NOMO-1 treated with DMSO at 0.1 percent for 48 hours (cell line): ENCODE measurements at regions not wholly inside any gene's neighbourhood (a gene's known extent, or its start where the extent isn't known, plus 50 kb on each side); places are given as distances from the start of the nearest gene placed in this dataset.
"Not testable (repeated sequence)": the region's sequence is repeated elsewhere in the genome, so short reads cannot be mapped to it uniquely, and the experiment has no call there.

Experiments
- DNase-seq: peaks from one replicate; lab custom pipeline; 2025; ENCODE audit not compliant: unreplicated experiment; lab: John Stamatoyannopoulos, UW

DNA sequence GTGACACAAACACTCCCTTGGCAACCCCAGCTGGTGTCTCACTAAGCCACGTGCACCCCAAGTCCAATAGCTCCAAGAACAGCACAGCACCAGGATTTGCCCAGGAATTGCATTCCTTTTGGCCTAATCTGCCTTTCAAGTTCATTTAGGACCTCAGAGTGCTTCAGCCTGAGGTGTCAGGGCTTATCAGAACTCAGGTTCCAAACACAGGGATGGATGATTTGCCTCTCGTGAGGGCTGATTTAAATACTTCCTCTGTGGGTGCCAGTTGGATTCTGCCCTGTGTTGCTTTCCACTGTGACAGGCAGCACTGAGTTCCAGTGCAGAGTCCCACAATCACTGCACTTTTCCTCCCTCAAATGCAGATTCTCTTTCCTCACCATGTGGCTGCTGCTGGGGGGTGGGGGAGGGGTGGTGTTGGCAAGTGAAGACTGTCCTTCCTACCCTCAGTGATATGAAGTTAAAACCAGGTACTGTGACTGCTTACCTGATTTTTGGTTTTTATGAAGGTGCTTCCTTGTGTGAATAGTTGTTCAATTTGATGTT is 204.3 kb upstream of the STAC start:
- no peak for DNase-seq

DNA sequence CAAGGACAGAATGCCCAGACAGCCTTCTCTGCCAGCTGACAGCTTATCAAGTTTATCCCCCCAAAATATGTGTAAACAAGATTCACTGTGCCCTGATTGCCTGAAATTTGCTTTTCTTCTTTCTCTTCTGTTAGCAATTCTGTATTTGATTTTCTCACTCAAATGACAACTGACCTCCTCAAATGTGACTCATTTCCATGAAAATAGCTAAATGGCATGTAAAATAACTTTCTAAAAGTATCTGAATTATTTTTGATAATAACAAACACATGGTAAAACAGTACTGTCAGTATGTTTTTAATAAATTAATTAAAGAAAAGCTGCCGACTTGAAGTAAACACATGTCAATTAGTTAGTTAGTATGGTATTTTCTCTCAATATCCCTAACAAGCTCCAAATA is 202.3 kb upstream of the STAC start:
- DNase-seq: no peak

DNA sequence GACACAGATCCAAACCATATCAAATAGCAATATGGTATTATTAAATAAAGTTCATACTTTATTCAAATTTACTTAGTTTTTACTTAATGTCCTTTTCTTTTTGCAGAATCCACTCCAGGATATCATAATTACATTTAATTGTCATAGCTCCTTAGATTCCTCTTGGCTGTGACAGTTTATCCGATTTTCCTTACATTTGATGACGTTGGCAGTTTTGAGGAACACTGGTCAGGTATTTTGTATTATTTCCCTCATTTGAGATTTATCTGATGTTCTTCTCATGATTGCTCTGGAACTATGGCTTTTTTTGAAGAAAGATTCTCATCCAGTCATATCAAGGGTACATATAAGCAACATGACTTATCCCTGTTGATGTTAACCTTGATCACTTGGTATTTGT is 198.3 kb upstream of the STAC start:
- no peak for DNase-seq

DNA sequence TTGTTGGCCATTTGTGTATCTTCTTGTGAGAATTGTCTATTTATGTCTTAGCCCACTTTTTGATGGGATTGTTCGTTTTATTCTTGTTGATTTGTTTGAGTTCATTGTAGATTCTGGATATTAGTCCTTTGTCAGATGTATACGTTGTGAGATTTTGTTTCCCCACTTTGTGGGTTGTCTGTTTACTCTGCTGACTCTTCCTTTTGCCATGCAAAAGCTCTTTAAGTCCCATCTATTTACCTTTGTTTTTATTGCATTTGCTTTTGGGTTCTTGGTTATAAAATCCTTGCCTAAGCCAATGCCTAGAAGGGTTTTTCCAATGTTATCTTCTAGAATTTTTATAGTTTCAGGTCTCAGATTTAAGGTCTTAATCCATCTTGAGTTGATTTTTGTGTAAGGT is 193.1 kb upstream of the STAC start:
- not testable (repeated sequence) for DNase-seq

DNA sequence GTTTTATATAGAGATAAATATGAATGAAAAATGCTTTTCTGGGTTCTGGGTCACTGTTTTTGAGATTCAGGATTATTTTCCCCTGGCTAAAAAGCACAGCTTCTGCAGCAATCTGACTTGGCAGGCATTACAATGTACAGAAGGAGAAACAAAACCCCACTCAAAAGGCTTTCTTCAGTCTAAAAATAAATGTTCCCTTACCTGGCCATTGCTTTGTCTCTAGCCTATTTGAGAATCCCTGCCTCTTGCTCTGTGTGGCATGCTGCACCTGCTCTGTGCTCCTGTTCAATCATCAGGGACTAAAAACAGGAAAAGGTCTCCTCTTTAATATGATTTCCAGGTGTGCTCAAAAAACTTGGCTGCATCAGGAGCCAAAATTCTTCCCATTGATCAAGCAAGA is 187.4 kb upstream of the STAC start:
- DNase-seq: no peak

DNA sequence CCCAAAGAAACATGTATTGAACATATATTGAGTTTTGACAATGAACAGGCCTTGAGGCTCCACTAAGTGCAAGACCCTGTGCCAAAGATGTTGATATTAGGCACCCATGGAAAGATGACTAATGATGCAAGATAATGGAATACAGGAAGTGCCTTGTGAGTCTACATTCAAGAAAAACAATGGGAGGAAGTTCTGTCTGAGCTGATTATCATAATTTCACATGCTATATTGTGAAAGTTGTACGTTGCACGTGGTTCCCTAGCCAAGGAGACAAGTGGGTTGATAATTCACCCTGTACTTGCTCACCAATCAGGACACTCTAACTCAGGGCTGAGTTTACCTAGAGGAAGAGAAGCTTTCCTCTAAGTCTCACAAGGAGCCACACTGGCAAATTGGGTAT is 186.9 kb upstream of the STAC start:
- DNase-seq: no peak

DNA sequence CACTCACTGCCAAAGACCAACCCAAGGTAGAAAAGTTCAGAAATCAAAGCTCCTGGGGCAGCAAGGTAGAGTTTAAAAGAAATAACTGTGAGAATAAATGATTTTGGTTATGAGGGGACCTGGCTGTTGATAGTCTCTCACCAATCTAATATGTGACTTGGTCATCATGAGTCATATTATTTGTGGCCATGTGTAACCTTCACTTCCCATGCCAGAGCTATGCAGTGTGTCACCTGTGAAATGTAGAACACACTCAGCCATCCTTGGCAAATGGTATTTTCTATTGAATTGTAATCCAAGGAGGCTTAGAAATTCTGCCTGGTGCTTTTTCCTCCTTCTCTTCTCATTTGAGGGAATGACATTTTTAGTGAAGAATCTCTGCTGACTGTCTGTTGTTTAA is 184.2 kb upstream of the STAC start:
- DNase-seq: no peak

DNA sequence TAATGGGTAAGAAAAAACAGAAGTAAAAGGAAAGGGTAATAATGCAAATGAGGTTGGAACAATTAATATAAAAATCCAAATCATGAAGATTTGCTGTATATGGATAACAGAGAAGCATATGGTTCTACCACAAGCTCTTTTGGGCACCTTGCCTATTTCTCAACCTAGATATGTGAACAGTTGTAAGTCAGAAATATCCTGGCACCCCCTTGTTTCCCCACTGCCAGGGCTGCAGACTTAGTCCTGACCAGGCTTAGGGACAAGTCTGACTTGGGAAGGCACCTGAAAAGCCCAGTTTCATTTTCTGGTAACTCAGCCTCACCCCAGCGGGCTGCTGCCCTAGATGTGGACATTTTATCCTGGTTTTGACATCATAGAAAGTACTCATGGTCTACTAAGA is 183.2 kb upstream of the STAC start:
- no peak for DNase-seq

DNA sequence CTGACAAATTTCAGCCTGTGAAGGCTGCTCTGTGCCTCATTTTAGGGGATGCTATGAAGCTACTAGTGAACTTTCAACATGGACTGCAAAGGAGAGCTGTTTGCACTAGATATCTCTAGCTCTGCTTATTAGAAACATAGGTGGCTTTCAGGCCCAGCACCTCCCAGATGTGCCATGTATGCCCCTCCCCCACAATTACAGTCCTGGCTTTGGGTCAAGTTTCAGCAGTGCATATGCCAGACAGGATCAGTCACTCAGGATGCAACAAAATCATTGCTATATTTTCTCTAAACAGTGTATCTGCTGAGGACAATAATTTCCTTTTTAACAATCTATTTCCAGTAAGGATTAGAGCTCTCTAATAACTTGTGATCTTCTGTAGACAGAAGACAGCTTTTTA is 178.8 kb upstream of the STAC start:
- no peak for DNase-seq

DNA sequence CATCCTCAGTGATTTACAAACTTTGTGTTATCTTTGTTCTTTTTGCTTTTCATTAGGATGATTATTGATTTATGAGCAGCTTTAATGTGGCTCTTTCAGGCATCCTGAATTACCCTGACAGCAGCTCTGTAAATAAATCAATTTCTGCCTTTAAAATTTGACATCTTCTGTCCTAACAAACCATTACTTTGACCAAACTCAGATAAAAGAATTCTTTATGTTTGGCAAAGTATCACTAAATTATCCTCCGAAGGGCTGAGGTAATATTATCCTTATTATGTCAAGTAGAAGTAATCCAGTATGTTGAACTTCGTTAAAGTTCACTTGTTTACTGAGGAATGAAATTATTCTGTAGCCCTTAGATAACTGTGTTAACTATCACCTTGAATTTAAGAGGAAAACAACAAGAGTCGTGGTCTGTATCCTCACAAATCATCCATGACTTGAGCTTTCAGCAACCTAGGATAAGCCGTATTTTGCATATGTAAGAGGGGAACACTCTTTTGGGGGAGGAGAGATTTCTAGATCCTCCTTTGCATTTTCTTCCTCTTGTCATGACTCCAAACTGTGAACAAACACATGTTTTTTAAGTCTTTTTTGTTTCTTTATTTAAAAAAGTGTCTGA is 173.2 kb upstream of the STAC start:
- DNase-seq: no peak

DNA sequence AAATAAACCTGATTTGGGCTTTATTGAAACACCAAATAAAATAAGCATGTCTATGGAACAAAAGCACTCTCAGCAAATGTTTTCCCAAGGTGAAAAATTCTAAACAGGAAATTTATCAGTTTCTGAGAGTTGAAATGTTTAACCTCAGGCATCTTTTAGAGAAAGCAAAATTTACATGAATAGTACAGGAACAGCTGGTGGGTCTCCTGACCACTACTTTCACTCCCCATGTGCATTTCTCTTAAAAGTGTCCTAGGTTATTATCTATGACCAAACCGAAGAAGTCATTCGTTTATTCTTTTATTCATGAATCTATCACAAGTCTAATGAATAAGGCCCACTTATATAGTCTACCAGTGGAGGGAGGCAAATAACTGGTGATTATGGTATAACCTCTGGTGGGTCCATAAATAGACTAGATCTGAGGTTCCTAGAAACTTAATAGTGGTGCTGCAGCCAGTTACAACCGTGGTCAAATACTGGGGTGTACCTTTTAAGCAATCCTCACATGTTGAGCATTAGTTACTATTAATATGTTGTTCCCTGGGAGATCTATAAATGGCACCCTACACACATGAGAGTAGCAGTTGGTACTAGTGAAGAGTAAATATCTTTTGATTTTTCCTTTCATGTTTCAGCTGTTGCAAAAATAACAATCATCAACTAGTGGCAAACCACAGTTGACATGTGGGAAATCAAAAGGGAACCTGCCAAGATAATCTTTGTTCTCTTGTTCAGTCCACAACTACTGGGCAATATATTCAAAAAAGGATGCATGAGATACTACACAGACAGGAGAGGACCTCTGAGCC is 169.3 kb upstream of the STAC start:
- DNase-seq: no peak

DNA sequence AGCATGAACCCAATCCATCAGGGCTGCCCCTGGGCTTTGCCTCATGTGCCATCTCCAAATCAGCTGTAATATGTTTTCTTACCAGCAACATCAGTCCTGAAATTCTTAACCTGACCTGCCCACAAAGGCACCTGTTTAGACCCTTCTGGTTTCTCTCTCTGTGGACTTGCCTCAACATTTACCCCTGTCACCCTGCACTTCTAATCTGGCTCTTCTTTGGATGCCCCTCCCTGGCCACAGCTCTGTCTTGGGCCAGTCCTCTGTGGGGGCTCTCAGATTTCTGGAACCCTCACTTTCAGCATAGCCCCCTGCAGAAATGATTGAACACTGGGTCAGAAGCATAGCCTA is 168.7 kb upstream of the STAC start:
- no peak for DNase-seq

DNA sequence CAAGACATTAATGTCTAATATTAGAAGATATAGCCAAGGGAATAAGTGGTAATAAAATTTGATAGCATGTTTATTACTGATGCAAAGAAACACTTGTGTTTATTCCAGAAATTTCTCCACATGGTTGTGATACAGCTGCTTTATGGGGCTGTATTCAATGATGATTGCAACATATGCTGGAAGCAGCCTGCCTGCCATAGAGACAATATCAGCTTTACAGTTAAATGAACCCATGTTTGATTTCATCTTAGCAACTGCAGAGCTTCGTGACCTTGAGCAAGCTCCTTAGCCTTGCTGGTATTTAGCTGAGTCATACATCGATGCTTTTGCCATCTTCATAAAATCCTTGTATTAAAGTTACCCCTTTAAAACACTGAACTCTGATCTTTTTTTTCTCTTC is 168.1 kb upstream of the STAC start:
- DNase-seq: no peak

DNA sequence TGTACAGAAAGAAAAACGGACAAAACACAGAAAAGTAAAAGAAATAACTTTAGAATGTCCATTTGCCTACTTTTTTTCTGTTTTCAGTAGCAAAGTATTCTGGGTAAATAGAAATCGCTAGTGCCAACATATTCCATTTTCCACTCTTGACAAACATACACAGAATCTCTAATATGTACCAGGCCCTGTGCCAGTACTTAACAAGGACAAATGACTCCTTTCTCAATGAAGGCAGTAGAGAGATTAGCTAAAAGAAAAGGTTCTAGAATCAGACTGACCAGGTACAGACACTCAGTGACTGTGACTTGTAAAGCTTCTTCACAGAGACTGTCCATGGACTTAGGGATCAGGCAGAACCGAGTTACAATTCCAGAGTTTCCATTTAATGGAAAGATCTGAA is 165.8 kb upstream of the STAC start:
- DNase-seq: no peak

DNA sequence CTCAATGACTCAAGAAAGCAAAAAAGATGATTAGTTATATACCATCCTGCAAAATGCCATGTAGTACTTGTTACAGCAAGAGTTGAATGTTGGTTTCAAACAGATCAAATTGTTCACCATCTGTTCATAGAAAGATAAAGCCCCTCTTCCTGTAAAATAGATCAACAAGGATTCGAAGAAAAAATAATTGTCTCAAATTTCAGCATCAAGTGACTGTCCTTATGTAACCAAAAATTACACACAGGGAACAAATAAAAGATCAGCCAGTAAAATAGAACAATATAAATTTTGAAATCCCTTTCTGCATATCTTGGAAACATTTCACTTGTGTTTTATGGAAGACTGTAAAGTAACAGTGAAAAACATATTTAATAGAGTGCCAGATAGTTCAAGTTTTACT is 165.1 kb upstream of the STAC start:
- no peak for DNase-seq

DNA sequence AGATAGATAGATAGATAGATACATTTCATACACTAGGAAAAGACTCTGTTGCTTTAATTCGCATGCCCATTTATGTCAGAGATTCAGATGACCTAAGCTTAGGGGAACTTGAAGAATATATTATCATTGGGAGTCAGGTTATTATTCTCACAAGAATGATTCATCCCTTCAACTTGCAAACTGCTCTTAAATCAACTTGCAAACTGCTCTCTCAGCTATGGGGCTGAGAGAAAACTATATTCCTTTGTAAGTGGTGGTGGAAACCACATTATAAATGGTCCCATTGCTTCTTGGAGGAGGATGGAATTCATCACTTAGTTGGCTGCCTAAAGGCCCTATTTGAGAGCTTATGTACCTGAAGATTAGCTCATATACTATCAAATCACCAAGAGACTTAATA is 160.9 kb upstream of the STAC start:
- DNase-seq: no peak

DNA sequence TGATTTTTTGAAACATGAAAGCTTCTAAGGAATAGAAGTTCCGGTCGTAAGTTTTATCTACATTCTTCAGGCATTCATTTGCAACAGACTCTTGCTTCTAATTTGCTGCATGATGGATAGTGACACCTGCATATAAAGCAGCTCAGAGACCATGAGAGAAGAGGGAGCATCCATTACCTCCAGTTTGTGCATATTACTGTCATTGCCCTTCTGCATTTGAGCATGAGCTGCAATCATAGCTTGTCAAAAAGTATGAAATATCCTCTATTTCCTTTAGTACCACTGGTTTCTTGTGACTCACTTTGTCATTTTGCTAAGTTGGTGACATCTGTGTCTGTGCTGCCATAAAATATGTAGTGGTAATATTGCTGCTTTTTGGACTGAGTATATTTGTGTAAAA is 160.1 kb upstream of the STAC start:
- DNase-seq: no peak

DNA sequence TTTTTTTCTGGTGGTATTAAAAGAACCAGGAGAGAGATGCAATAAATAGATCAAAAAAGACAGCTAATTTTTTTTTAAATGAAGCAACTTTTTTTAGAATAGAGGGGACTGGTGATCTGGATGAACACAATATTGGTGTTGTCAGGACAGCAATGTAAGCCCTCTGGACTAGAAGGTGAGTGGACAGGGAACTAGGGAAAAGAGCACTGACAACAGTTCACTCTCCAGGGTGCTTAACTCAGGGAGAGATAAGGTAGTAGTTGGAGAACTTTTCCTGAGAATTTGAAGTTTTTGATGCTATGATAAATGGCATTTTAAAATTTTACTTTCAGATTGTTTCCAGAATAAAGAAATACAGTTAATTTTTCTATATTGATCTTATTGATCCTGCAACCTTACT is 158.3 kb upstream of the STAC start:
- DNase-seq: no peak

DNA sequence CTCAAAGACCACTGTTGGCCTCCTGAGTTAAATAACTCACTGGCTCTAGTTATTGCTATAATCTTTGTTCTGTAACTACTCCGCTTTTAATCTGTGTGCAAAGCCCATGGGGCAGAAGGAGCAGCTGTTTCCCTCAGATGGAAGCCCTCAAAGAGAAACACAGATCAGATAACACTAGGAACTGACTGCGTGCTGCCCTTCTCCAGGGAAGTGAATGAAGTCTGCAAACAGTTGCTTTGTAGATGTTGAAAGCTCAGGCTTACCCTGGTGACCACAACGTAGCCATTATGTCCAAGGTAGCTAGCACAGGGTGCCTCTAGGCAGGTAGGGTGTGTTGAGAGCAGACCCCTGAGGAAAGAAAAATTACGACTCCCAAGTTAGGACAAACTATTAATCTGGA is 152.3 kb upstream of the STAC start:
- no peak for DNase-seq

DNA sequence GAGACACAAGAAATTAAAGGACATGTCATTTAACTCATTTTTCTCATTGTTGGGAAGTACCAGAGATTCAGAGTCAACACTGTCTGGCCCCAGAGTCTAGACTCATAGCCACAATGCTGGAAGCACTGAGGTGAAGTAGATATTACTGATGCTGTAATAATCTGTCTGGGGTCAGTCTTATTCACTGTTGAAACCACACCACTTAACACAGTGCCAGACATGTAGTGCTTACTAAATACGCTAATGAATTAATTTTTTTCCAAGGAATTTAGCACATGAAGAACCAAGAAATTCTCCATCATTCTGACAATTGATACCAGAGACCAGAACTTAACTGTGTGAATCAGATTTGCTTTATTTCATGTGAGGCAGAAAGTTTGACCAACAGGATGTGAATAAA is 150.8 kb upstream of the STAC start:
- DNase-seq: no peak

DNA sequence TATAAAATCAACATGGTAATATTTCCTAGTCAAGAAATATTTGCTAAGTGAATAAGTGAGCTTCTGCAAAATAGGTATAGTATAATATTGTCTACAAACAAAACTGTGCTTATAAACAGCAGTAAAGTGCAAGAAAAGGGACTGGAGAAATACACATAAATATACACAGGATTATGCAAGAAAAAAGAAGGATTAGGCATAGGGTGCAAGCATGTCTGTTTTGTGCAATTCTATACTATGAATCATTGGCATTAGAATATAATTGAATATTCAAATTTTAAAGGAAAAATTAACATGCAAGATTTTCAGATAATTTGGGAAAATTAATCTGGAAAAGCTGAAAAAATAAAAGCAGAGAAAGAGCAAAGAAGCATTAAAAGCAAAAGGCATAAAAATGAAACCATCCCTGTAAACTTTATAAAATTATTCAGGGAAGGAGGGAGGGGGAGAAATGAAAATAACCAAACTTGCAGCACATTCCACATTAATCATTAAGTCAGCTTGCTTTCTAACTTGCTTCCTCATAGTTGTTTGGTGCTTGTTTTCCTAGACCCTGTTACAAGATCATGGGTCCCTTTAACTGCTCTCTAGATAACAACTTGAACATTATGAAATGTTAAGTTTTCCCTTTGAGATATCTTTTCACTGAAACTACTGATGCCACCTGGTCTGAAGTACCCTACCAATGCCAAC is 147.4 kb upstream of the STAC start:
- DNase-seq: no peak

DNA sequence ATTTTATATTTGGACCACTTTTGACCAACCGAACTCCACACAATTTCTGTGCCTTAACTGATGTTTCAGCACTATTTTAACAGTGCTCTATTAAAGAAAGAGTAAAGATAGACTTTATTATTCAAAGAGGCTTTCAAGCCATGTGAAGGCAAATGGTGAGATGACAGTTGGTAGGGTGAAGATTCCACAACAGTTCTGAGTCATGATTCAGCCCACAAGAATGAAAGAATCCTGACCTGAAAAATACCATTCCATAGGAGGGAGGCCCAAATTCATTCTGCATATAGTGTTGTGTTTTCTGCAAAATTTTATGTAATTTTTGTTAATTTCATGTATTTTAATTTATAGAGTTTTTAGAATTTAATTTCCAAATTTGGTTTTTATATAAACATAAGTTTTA is 135.6 kb upstream of the STAC start:
- DNase-seq: no peak
